Loucy (cell line): ENCODE measurements at regions not wholly inside any gene's neighbourhood (a gene's known extent, or its start where the extent isn't known, plus 50 kb on each side); places are given as distances from the start of the nearest gene placed in this dataset.

ENCODE experiments used
- CTCF ChIP-seq: fragments of 200-600 bp; sonication (generic); conservative IDR thresholded peaks from 2 replicates; pipeline ENCODE4 v1.5.1; 2014; ENCODE audit warnings: mild to moderate bottlenecking, antibody characterized with exemption, low read length
- EZH2phosphoT487 ChIP-seq: fragments of 200-600 bp; IDR thresholded peaks from 2 replicates; pipeline ENCODE4 v1.6.1; 2018; ENCODE audit warnings: antibody characterized with exemption, mild to moderate bottlenecking, moderate library complexity, borderline replicate concordance

GRCh38 chr2:88827821-88828220, 136.3 kb downstream of the RPIA start:
- TF ChIP-seq EZH2phosphoT487 (no peak), CTCF (no peak)
